ENCODE measurements at regions not wholly inside any gene's neighbourhood (a gene's known extent, or its start where the extent isn't known, plus 50 kb on each side); places are given as distances from the start of the nearest gene placed in this dataset.

GRCh38 chr12:59321278-59321677 is 274.6 kb upstream of the SLC16A7 start:
- H3K4me3 ChIP-seq (ENCODE audit: low read length) = no peak overlapping the region
- Mint-ChIP-seq H3K27me3 (no peaks in the 10 kb centered on the region), H3K9me3 (no peaks in the 10 kb centered on the region), H3K36me3 (ENCODE audit: low read depth) (no peaks in the 10 kb centered on the region), H3K27ac (no peak overlapping the region), H3K4me3 (no peak overlapping the region), H3K4me1 (ENCODE audit: low read depth) (no peaks in the 10 kb centered on the region)
- TF ChIP-seq, protein P1, sequence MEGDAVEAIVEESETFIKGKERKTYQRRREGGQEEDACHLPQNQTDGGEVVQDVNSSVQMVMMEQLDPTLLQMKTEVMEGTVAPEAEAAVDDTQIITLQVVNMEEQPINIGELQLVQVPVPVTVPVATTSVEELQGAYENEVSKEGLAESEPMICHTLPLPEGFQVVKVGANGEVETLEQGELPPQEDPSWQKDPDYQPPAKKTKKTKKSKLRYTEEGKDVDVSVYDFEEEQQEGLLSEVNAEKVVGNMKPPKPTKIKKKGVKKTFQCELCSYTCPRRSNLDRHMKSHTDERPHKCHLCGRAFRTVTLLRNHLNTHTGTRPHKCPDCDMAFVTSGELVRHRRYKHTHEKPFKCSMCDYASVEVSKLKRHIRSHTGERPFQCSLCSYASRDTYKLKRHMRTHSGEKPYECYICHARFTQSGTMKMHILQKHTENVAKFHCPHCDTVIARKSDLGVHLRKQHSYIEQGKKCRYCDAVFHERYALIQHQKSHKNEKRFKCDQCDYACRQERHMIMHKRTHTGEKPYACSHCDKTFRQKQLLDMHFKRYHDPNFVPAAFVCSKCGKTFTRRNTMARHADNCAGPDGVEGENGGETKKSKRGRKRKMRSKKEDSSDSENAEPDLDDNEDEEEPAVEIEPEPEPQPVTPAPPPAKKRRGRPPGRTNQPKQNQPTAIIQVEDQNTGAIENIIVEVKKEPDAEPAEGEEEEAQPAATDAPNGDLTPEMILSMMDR (IDR thresholded peaks at IDR 0.05) = no peak
- intact Hi-C loops (cut with DNase I, micrococcal nuclease) = no loop called here
- CTCF ChIA-PET = interaction anchor here (0.7 kb wide), 1 partner anchor 510 kb away, joined by 3 read pairs; no protein-coding TSS in a partner anchor
- H3K27ac ChIP-seq (ENCODE audit: low read depth in 1 of 2, low read length in 2 of 2) = no peak overlapping the region
- peaks cover 0 to 7% of the 10 kb centered on the region in 2 experiments for H3K9me3 ChIP-seq (ENCODE audit: control insufficient read depth in 1 of 2, insufficient read depth in 1 of 2, low read length in 2 of 2)
- no peaks in the 10 kb centered on the region for H3K36me3 ChIP-seq (ENCODE audit: insufficient read depth, low read length)
- ATAC-seq (ENCODE audit: poor library complexity) (no peak), DNase-seq (no peak)
- POLR2A ChIA-PET = no interaction called here
- H3K27me3 ChIP-seq (ENCODE audit: control insufficient read depth in 1 of 2, insufficient read depth in 2 of 2, low read length in 2 of 2) = no peaks in the 10 kb centered on the region
- H3K4me1 ChIP-seq (ENCODE audit: insufficient read depth, low read length) = no peaks in the 10 kb centered on the region

- TF ChIP-seq, protein P1 (IDR thresholded peaks at IDR 0.05) = no peak
- no peak for DNase-seq
- ChIA-PET POLR2A (no interaction called here), CTCF (no interaction called here)
- H3K4me1 Mint-ChIP-seq (ENCODE audit: low read depth) = no peaks in the 10 kb centered on the region
- no peak overlapping the region for H3K27ac Mint-ChIP-seq
- no peaks in the 10 kb centered on the region for H3K9me3 Mint-ChIP-seq
- intact Hi-C loops (cut with DNase I, micrococcal nuclease) = no loop called here
- no peak overlapping the region for H3K27ac ChIP-seq (ENCODE audit: low read depth in 1 of 2, low read length in 2 of 2)
- no peaks in the 10 kb centered on the region for H3K27me3 Mint-ChIP-seq
- H3K4me3 Mint-ChIP-seq = no peak overlapping the region
- no peaks in the 10 kb centered on the region for H3K36me3 Mint-ChIP-seq (ENCODE audit: low read depth)
- peaks cover 0 to 7% of the 10 kb centered on the region in 2 experiments for H3K9me3 ChIP-seq (ENCODE audit: control insufficient read depth in 1 of 2, insufficient read depth in 1 of 2, low read length in 2 of 2)
- no peak overlapping the region for H3K4me3 ChIP-seq (ENCODE audit: low read length)
- H3K27me3 ChIP-seq (ENCODE audit: control insufficient read depth in 1 of 2, insufficient read depth in 2 of 2, low read length in 2 of 2) = no peaks in the 10 kb centered on the region
- H3K4me1 ChIP-seq (ENCODE audit: insufficient read depth, low read length) = no peaks in the 10 kb centered on the region
- no peak for ATAC-seq (ENCODE audit: poor library complexity)
- no peaks in the 10 kb centered on the region for H3K36me3 ChIP-seq (ENCODE audit: insufficient read depth, low read length)
These were observed 275.7 kb upstream of the SLC16A7 start for GRCh38 chr12:59320112-59320511.

DNA sequence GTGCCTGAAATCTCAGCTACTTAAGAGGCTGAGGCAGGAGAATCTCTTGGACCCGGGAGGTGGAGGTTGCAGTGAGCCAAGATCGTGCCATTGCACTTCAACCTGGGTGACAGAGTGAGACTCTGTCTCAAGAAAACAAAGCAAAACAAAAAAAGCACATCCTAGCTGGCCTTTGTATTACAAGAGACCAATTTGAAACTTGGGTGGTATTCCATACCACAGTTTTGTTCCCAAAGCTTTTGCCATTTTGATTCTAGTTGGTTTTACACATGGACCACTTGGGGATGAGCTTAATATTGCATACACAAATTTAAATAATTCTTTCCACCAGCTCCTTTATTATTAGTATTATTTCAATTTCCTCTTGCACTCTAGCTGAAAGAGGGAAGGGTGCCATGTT is 276.9 kb upstream of the SLC16A7 start:
- no peak overlapping the region for H3K27ac ChIP-seq (ENCODE audit: low read depth in 1 of 2, low read length in 2 of 2)
- no peaks in the 10 kb centered on the region for H3K9me3 Mint-ChIP-seq
- no peaks in the 10 kb centered on the region for H3K4me1 Mint-ChIP-seq (ENCODE audit: low read depth)
- H3K36me3 Mint-ChIP-seq (ENCODE audit: low read depth) = no peaks in the 10 kb centered on the region
- no peaks in the 10 kb centered on the region for H3K36me3 ChIP-seq (ENCODE audit: insufficient read depth, low read length)
- H3K4me1 ChIP-seq (ENCODE audit: insufficient read depth, low read length) = no peaks in the 10 kb centered on the region
- CTCF ChIA-PET = no interaction called here
- DNase-seq (no peak), ATAC-seq (ENCODE audit: poor library complexity) (no peak)
- H3K9me3 ChIP-seq (ENCODE audit: control insufficient read depth in 1 of 2, insufficient read depth in 1 of 2, low read length in 2 of 2) = peaks cover 0 to 7% of the 10 kb centered on the region in 2 experiments
- H3K4me3 ChIP-seq (ENCODE audit: low read length) = no peak overlapping the region
- no peaks in the 10 kb centered on the region for H3K27me3 ChIP-seq (ENCODE audit: control insufficient read depth in 1 of 2, insufficient read depth in 2 of 2, low read length in 2 of 2)
- H3K27me3 Mint-ChIP-seq = no peaks in the 10 kb centered on the region
- POLR2A ChIA-PET = no interaction called here
- H3K27ac Mint-ChIP-seq = no peak overlapping the region
- no peak overlapping the region for H3K4me3 Mint-ChIP-seq
- intact Hi-C loops (cut with DNase I, micrococcal nuclease) = no loop called here
- TF ChIP-seq, protein P1 (IDR thresholded peaks at IDR 0.05) = no peak
